ENCODE measurements at regions not wholly inside any gene's neighbourhood (a gene's known extent, or its start where the extent isn't known, plus 50 kb on each side); places are given as distances from the start of the nearest gene placed in this dataset.

DNA sequence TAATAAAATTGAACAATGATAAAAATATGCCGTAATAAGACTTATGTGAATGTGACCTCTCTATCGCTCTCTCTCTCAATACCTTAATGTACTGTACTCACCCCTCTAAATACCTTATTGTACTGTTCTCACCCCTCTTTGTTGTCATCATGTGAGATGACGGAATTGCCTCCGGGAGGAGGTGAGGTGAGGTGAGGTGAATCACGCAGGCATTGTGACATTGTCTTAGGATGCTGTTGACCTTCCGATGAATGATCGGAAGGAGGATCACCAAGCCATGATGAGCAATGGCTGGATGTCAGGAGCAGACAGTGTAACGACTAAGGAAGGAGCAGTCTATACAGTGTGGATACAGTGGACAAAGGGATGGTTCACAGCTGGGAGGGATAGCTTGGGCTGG, 87.4 kb upstream of the FAM20C start:
- H3K9me3 Mint-ChIP-seq (ENCODE audit: unreplicated experiment) = no peaks in the 10 kb centered on the region
- H3K36me3 Mint-ChIP-seq (ENCODE audit: insufficient read depth, unreplicated experiment) = no peaks in the 10 kb centered on the region
- ChIA-PET POLR2A (no interaction called here), CTCF (interaction anchor here (0.6 kb wide), 1 partner anchor 808 kb away, joined by 6 read pairs; no protein-coding TSS in a partner anchor)
- no peak for DNase-seq
- TF ChIP-seq CTCF (IDR thresholded peaks at IDR 0.05; ENCODE audit: insufficient read depth in 1 of 2, low read depth in 1 of 2, low read length in 1 of 2, severe bottlenecking in 1 of 2, unreplicated experiment in 1 of 2) = no peak
- H3K27ac Mint-ChIP-seq (ENCODE audit: unreplicated experiment) = no peak overlapping the region
- H3K4me3 ChIP-seq (ENCODE audit: low read depth, low read length) = no peak overlapping the region
- intact Hi-C loops (cut with micrococcal nuclease; ENCODE audit: unreplicated experiment) = no loop called here
- H3K4me1 Mint-ChIP-seq (ENCODE audit: low read depth, unreplicated experiment) = no peaks in the 10 kb centered on the region
- H3K36me3 ChIP-seq (ENCODE audit: control insufficient read depth, insufficient read depth, low read length) = no peaks in the 10 kb centered on the region
- no TSS peak for BruUV-seq (replicated peaks)
- H3K4me1 ChIP-seq = no peaks in the 10 kb centered on the region
- H3K4me3 Mint-ChIP-seq (ENCODE audit: unreplicated experiment) = no peak overlapping the region
- no peaks in the 10 kb centered on the region; the same call in 1 of the 2 replicates for H3K9me3 ChIP-seq
- no peaks in the 10 kb centered on the region for H3K27me3 ChIP-seq (replicated peaks; ENCODE audit: control insufficient read depth, insufficient read depth, low read length)
- H3K27me3 Mint-ChIP-seq (ENCODE audit: insufficient read depth, unreplicated experiment) = peaks cover 24% of the 10 kb centered on the region

- no peak for TF ChIP-seq CTCF (IDR thresholded peaks at IDR 0.05; ENCODE audit: insufficient read depth in 1 of 2, low read depth in 1 of 2, low read length in 1 of 2, severe bottlenecking in 1 of 2, unreplicated experiment in 1 of 2)
- intact Hi-C loops (cut with micrococcal nuclease; ENCODE audit: unreplicated experiment) = no loop called here
- Mint-ChIP-seq H3K4me3 (ENCODE audit: unreplicated experiment) (no peak overlapping the region), H3K4me1 (ENCODE audit: low read depth, unreplicated experiment) (no peaks in the 10 kb centered on the region), H3K9me3 (ENCODE audit: unreplicated experiment) (no peaks in the 10 kb centered on the region), H3K27me3 (ENCODE audit: insufficient read depth, unreplicated experiment) (peaks cover 25% of the 10 kb centered on the region), H3K27ac (ENCODE audit: unreplicated experiment) (no peak overlapping the region), H3K36me3 (ENCODE audit: insufficient read depth, unreplicated experiment) (no peaks in the 10 kb centered on the region)
- H3K4me3 ChIP-seq (ENCODE audit: low read depth, low read length) = no peak overlapping the region
- H3K36me3 ChIP-seq (ENCODE audit: control insufficient read depth, insufficient read depth, low read length) = no peaks in the 10 kb centered on the region
- H3K4me1 ChIP-seq = no peaks in the 10 kb centered on the region
- no peaks in the 10 kb centered on the region for H3K27me3 ChIP-seq (replicated peaks; ENCODE audit: control insufficient read depth, insufficient read depth, low read length)
- CTCF ChIA-PET = no interaction called here
- no peaks in the 10 kb centered on the region; the same call in 1 of the 2 replicates for H3K9me3 ChIP-seq
- no peak for DNase-seq
- no TSS peak for BruUV-seq (replicated peaks)
- POLR2A ChIA-PET = no interaction called here
Measured at GRCh38 chr7:106356-106755, 86.0 kb upstream of the FAM20C start.

DNA sequence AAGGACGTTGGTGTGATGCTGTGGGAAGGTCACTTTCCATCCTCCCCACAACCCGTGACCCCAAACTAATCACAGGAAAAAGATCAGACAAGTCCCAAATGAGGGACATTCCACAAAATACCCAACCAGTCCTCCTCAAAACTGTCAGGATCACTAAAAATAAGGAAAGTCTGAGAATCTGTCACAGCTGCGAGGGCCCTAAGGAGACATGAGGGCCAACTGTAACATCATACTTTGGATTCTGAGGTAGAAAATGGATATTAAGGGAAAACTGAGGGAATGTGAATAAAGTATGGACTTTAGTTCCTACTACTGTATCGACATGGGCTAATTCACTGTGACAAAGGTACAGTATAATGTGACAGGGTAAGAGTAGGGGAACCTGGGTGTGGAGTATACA, 85.1 kb upstream of the FAM20C start:
- no peak overlapping the region for H3K4me3 ChIP-seq (ENCODE audit: low read depth, low read length)
- no peaks in the 10 kb centered on the region for H3K4me1 ChIP-seq
- no peaks in the 10 kb centered on the region; the same call in 1 of the 2 replicates for H3K9me3 ChIP-seq
- no peaks in the 10 kb centered on the region for H3K36me3 ChIP-seq (ENCODE audit: control insufficient read depth, insufficient read depth, low read length)
- Mint-ChIP-seq H3K27me3 (ENCODE audit: insufficient read depth, unreplicated experiment) (peaks cover 22% of the 10 kb centered on the region), H3K4me3 (ENCODE audit: unreplicated experiment) (no peak overlapping the region), H3K4me1 (ENCODE audit: low read depth, unreplicated experiment) (no peaks in the 10 kb centered on the region), H3K36me3 (ENCODE audit: insufficient read depth, unreplicated experiment) (no peaks in the 10 kb centered on the region), H3K9me3 (ENCODE audit: unreplicated experiment) (no peaks in the 10 kb centered on the region), H3K27ac (ENCODE audit: unreplicated experiment) (no peak overlapping the region)
- ChIA-PET CTCF (no interaction called here), POLR2A (no interaction called here)
- H3K27me3 ChIP-seq (replicated peaks; ENCODE audit: control insufficient read depth, insufficient read depth, low read length) = no peaks in the 10 kb centered on the region
- no TSS peak for BruUV-seq (replicated peaks)
- no peak for DNase-seq
- intact Hi-C loops (cut with micrococcal nuclease; ENCODE audit: unreplicated experiment) = no loop called here
- TF ChIP-seq CTCF (IDR thresholded peaks at IDR 0.05; ENCODE audit: insufficient read depth in 1 of 2, low read depth in 1 of 2, low read length in 1 of 2, severe bottlenecking in 1 of 2, unreplicated experiment in 1 of 2) = no peak

Data from Caco-2 (cell line).